T-helper 1 cell (primary cell): ENCODE measurements at regions not wholly inside any gene's neighbourhood (a gene's known extent, or its start where the extent isn't known, plus 50 kb on each side); places are given as distances from the start of the nearest gene placed in this dataset.

Experiments used
- DNase-seq, 5 donors: peaks; one replicate each; pipeline ENCODE4 v3.0.0-alpha.2; 2012 to 2020

DNA sequence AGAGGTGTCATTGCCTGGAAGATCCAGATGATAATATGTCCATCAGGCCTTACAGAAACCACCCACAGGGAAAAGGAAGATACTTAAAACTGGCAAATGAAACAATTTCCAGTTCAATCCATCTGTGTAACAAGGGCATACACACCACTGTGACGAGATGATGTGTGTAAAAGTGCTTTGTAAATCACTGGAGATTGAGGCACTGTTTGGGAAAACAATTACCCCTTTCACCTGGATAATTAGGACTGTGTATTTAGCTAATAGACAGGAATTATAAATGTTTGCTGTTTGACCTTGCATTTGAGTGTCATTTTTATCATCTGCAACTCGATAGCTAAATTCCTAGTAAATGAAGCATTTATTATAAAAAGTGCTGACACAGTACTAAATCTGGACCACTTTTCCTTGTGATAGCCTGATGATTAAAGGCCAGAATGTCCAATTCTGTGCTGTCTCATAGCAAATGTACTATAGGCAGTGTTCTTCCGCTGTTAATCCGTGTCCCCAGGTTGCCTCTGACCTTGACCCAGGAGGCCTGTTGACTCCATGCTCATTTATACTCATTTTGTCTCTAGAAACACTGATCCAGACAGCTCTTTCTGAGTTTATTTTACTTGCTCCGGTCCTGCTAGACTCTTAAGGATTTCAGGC, 105.8 kb downstream of the LACC1 start:
- DNase-seq, result no peak

- DNase-seq, result no peak
Observed at GRCh38 chr13:43986421-43986981, 106.8 kb downstream of the LACC1 start.

GRCh38 chr13:43988302-43988701, 108.6 kb downstream of the LACC1 start:
- DNase-seq, result no peak

- DNase-seq, result no peak
Observed at GRCh38 chr13:43990021-43990420, 110.3 kb downstream of the LACC1 start.

GRCh38 chr13:43990829-43991228, 111.1 kb downstream of the LACC1 start:
- no peak for DNase-seq

GRCh38 chr13:43991773-43992201, 112.1 kb downstream of the LACC1 start:
- no peak for DNase-seq

DNA sequence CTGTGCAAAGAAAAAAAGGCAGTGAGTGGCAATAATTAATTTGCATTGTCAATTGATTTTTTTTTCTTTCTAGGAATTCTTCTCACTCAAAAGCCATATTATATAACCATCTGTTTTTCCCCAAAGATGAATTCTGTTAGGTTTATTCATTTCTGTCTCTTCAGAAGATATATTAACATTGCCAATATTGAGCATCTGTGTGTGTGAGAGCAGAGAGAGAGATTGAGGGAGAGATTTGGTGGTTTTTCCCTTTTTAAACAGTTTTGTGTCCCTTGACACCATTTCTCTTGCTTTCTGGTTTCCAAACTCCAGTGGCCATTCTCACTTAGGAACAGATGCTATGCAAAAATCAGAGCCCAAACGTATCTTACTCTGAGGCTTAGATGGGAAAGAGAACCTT, 112.5 kb downstream of the LACC1 start:
- DNase-seq, result no peak

DNA sequence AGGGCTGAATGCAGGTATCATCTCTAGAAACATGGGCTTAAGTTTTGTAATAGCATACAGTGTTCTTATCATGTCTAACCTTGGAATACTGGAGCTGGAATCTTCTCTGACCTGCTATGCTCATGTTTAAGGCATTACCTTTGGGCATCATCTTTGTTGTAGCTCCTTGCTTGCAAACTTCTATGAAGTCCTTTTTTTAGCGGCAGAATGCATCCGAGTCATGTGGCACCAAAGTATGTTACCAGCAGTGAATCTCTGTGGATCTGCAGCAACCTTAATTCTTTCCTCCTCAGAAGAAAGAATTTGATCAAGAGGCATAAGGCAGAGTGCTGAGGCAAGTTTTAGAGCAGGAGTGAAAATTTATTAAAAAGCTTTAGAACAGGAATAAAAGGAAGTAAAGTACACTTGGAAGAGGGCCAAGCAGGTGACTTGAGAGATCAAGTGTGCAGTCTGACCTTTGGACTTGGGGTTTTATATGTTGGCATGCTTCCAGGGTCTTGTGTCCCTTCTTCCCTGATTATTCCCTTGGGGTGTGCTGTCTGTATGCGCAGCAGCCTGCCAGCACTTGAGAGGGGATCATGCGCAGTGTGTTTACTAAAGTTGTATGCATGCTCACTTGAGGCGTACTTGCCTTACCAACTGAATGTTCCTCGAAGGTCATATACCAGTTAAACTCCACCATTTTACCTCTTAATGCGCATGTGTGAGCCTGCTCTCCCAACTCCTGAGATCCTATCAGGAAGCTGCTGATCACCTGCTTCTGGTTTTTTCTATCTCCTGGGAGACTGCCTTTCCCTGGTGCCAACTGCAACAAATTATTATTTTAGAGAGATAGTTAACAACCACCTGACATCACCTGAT, 115.5 kb downstream of the LACC1 start:
- DNase-seq, result no peak

DNA sequence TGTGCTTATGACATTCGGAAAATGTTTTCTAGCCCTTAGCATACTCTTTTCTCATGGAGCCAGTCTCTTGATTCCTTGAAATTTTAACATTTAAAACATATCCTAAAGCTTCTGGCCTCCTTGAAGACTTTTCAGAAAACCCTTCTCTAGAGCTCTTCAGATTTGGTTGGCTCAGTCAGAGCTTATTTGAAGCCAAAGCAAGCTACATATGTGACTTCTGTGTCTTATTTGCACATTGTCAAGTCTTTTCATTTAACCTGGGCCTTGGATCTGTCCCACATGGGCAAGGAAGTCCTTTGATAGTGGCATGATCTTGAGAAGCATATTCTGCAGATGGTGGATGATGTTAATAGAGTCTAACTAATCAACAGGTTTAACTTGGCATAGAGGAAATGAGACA, 116.5 kb downstream of the LACC1 start:
- no peak for DNase-seq

DNA sequence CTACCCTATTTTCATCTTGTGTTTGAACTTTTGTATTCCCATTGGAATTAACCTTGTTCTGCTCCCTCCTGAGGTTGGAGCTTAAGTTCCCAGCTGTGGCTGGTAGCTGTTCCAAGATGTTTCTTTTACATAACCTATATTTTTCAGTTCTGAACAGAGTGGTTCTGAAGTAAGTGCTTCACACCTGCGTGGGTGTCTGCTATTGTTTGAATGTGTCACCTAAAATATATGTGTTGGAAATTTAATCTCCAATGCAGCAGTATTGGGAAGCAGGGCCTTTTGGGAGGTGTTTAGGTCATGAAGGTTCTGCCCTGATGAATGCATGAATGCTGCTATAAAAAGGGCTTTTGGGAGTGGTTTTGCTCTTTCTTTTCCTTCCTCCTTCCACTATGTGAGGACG, 123.8 kb downstream of the LACC1 start:
- DNase-seq, result no peak

GRCh38 chr13:44004878-44005277, 125.2 kb downstream of the LACC1 start:
- DNase-seq, result no peak

DNA sequence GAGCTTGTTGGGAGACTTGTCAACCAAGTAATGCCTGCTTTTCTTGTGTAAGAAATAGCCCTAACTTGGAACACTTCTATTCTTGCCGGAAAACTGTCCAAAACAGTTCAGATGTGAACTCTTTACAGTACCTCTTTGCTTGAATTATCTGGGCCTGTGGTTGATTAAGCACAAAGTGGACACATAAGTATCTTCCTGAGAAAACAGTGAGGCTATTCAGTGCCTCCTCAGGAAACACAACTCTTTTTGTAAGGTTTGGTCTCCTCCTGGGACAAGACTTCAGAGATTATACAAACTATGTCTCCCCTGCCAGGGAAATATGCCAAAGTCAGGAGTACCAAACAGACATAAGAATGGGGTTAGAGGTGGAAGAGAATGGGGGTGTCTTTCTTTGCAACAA, 127.7 kb downstream of the LACC1 start:
- DNase-seq, result no peak

GRCh38 chr13:44011036-44011435, 131.3 kb downstream of the LACC1 start:
- DNase-seq, result no peak

GRCh38 chr13:44012910-44013757, 133.4 kb downstream of the LACC1 start:
- DNase-seq, result no peak

- DNase-seq, result no peak
Observed at GRCh38 chr13:44013758-44014291, 134.1 kb downstream of the LACC1 start.

DNA sequence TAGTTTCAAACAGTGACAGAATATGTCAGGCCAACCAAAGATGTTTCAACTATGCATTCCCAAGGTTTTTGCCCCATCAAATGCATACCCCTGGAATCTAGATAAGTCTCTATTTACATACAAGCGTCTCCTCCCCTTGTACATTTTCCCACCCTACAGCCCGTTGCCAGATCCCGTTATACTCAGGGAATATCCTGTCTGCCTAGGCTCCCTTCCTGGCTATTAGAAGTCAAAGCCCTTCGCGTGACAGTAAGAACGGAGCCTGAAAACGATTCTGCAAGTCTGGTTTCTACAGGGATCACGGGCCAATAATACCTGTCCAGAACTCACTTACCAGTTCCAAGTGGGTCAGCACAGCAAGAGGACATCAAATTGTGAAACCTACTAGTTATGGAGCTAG, 134.8 kb downstream of the LACC1 start:
- no peak for DNase-seq

- no peak for DNase-seq
Observed at GRCh38 chr13:44015118-44015517, 135.4 kb downstream of the LACC1 start.

GRCh38 chr13:44015811-44016210, 136.1 kb downstream of the LACC1 start:
- DNase-seq, result no peak

DNA sequence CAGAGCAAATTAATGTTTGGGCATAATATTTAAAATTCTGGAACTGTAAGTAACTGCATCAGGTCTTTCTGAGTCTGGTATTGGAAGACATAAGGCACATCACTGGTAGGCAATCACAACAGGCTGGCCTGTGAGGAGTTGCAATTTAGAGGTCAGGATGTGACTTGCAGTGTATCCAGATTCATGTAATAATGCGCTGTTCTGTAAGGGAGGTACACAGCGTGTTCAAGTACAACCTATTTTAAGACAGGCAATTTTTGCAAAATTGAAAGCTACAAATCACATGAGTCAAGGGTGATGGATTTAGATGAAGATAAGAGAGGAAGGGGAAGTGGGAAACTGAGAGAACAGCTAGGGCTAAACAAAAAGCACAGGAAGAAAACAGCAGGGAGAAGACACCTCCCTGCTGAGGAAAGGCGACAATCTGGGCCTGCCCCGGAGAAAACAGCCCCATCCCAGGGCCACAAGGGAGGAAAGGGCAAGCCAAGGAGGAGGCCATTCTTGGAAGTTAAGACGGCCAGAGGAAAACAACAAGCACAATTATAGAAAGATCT, 138.1 kb downstream of the LACC1 start:
- no peak for DNase-seq

DNA sequence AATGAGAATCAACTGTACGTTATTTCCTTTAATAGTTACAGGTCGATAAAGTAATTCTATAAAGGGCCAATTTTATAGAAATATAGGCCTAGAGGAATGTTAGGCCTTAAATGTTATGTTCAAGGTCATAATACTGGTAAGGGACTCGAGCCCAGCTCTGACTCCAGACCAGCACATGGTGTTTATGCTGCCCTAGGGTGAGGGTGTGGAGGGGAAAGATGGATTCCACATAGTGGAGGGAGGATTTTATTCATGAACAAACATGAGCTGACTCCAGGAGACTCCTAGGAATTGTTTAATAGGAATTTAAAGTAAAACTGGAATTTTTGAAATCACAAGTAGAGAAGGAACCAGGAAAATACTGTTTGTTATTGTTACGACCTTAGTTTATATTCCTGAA, 139.9 kb downstream of the LACC1 start:
- no peak for DNase-seq

GRCh38 chr13:44021422-44021821, 141.7 kb downstream of the LACC1 start:
- DNase-seq, result no peak

DNA sequence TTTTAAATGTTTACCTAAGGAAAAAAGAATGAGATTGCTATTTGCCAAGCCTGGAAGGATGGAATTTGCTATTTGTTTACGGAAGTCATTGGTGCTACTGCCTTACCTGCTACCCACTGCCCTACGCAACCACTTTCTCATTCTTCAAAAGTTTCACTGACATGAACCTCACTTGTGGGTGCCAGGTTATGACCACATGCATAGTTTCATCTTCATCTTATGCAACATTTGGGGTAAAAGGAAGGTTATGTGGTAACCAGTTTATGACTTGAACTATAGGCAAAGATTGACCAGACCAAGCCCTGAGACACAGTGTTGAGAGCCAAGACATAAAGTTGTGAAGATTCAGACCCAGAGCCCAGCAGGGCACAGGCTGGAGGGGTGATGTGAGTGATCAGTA, 142.5 kb downstream of the LACC1 start:
- DNase-seq, result no peak
